NK-92 treated with Interleukin-12 subunit alpha and Interleukin-12 subunit beta, amount 100 ng/mL, for 24 hours (cell line): ENCODE measurements at regions not wholly inside any gene's neighbourhood (a gene's known extent, or its start where the extent isn't known, plus 50 kb on each side); places are given as distances from the start of the nearest gene placed in this dataset.

Experiments used
- DNase-seq: peaks from one replicate; lab custom pipeline; 2025; lab: John Stamatoyannopoulos, UW

DNA sequence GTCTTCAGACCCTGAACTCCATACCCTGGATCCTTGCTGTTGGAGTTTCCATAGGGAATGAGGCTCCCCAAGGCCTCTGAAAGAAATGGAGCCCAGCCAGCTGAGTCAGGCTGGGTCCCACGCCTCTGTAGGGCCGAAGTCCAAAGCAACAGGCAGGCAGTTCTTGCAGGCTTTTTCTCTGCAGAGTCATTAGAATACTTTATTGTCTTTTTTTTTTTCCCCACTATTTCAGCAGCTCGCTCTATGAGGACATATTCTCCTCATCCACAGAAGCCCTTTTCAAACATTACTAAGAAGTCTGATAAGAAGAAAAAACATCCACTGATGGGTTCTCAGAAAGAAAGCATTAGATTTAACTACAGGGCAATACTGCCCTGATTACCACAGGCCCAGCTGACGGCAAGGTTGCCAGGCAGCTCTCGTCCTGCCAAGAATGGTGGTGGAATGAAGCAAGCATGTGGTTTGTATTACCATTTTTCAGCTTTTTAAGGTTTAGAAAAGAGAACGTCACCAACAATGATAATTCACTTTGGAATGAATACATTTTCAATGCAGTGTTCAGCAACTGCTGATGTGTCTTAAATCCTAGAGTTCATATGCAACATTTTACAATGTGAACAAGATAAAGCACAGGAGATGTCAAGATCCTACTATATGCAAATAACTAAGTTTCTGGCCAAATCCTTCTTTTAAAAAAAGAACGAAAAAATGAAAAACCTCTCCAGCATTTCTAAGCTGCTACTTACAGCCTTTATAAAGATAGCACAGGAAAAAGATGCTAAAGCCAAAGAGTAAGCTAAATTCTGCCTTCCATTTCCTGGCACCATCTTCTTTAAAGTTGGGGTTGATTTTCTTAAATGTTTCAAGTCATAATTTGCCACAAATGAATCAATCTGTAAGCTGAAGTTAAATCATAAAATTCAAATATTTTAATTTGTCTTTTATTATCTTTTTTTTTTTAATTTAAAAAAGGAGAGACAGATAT lies 223.6 kb upstream of the CITED2 start:
- DNase-seq = no peak

DNA sequence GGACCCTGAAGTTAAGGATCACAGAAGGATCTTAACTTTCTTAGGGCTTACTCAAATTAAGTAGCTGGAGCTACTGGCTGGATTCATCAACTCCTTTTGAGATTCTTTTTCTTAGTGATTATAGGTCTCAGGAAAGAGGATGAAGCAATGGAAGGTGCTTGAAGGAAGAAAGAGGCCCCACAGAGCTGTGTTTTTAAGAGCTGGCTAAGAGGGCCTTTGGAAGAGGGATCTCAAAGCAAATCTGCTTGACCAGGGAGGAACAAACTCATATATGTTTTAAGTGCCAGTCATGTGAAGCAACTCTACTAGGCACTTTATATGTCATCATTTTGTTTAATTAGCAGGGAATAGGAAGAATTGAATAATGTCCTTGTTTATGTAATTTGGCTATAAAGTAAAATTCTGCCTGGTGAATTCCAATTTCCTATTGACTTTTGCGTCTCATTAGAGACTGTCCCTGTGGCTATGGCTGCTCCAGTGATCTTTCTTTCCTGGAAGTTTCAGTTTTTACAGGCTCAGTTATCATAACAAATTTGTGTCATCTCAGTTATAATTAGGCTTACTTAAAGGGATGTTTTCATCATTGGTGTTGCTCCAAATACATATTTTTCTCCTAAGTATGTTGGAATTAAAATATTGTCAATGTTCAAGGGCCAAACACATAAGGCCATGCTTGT lies 222.8 kb upstream of the CITED2 start:
- no peak for DNase-seq

DNA sequence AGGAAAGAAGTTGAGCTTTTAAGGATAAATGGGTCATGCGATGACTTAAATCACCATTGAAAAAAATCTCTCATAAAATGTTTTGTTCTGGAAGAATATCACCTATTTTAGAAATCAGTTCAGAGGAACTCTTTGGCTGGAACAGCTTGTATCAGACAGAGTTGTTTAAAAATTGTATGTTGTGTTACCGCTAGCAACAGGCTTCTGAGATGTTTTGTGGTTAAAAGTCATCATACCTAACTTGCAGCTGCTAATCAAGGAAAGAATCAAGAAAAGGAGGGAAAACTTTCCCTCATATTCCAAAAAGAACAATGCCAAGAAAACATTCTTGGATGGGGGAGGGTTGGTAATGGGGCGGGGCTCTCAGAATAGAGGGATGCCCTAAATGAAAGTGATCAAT lies 220.7 kb upstream of the CITED2 start:
- no peak for DNase-seq

DNA sequence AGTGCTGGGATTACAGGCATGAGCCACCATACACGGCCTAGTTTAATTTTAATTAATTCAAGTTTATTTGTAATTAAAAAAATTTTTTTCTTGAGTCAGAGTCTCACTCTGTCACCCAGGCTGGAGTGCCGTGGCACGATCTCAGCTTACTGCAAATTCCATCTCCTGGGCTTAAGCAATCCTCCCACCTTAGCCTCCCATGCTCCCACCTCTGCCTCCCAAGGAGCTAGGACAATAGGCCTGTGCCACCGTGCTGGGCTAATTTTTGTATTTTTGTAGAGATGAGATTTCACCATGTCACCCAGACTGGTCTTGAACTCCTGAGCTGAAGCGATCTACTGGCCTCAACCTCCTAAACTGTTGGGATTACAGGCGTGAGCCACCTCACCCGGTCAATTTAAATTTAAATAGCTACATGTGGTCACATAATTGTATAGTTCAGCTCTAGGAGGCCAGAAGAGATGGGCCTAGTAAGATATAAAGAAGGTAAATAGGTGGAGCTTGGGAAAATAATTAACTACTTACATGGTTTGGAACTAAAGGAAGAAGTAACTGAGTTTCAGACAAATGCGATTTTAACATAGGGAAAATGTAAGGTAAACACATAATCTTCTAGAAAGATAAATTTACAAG lies 220.0 kb upstream of the CITED2 start:
- no peak for DNase-seq

DNA sequence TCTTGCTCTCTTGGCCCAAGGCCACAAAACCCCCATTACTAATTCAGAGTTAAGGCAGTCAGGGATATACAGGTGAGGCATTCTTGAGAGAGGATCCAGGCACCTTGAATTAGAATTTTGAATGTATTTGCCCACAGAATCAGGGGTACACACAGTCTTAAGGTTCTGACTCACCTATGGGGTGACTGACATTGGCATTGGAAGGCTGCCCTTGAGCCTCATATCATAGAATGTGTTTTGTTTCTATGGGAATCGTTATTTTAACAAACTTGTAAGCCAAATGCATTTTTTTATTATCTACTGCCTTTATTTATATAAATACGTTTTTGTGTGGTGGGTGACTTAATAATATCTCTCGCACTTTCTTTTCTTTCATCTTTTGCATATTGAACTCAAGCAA lies 218.6 kb upstream of the CITED2 start:
- DNase-seq = no peak

DNA sequence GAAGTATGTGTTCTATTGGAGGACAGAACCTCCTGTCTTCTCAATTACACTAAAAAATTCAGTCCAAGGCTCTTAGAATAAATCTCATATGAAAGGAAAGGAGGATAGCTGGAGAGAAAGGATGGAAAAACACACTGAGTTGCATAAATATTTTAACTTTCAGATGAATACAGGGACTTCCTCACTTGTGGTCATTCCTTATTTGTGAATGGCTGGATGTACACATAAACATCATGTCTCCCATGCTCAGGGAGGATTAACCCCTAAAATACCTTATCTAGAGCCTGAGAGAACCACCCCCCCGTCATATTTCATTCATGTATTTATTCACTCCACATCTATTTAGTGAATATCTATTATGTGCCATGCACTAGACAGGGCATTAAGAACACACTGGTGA lies 217.6 kb upstream of the CITED2 start:
- DNase-seq = no peak

DNA sequence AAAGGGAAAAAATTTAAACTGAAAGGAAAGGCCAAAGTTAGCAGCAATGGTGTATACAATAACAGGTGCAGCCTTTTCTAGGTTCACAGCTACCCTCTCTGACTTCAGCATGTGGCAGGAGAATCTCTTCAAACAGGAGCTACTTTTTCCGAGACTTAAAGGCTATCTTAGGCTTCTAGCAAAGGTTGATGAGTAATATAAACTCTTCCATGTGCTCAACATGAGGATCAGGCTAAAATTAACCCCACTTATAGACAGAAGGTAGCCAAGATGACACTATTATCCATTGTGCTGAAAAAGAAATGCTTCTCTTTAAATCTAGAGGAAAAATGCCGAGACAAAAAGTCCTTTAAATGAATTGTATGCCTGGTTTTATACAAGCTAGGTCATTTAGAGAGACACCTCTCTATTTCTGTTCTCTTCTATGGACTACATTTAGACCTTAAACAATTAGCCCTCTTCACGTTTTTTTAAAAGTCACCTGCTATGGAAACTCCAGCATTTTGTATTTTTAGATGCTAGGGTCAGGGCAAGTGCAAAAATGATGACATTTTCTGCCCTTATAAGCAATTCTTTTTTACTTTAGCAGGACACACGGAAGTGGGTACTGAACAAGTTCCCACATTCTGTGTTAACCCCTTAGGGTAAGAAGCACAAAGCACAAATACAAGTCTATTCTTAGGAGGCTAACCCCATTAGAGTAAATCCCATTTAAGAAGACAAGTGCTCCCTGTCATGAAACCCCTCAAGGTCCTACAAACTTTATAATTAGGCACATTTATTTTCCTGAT lies 216.8 kb upstream of the CITED2 start:
- no peak for DNase-seq

DNA sequence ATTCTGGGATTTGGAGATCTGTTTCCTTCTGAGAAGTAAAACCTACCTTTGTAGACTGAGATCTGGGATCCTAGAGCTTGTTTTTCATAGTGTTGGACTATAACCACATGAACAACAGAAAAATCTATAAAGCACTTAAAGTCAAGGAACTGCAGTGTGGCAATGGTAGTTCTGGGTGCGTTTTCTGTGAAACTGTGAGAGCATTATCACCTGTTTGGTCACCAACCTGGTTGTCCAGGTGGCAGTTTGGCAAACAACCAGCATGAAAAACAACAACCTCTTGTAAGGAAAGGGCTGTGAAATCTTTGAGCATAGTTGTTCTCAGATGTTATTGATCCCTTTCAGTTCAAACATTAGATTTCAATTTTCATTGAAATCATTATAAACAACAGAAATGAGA lies 215.8 kb upstream of the CITED2 start:
- DNase-seq = no peak

DNA sequence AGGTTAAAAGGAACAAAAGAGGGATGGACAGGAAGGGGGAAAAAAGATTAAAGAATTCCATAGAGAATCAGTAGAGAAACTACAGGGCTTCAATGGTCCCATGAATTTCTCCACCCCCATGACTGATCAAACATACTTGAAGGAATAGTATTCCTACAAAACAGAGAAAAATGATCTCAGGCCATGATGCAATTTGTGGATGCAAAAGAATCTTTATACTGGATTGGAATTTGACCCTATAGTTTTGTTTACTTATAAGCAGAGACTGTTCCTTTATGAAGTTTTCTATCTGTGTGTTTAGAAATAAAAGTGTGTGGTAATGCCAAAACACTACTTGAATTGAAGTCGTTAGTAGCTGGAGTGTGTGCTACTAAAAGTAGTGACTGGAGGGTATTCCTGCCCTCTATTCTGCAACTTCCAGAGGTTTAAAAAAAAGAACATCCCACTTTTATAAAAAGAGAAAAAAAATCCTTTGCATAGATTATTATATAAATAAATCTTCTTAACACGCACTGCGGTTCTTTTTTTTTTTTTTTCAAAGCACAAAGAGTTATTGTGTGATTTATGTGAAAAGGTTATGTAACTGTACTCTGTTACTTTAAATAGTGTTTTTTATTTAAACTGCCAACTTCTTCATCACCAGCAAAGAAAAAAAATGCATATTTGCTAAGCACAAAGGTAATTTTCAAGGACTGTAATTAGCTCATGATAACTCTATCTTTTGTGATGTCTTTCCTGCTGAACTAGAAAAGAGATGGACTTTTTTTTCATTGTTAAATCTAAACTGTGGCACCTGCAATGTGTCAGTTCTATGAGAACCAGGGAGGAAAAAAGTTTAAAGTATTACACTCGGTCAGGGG lies 214.5 kb upstream of the CITED2 start:
- DNase-seq = no peak

DNA sequence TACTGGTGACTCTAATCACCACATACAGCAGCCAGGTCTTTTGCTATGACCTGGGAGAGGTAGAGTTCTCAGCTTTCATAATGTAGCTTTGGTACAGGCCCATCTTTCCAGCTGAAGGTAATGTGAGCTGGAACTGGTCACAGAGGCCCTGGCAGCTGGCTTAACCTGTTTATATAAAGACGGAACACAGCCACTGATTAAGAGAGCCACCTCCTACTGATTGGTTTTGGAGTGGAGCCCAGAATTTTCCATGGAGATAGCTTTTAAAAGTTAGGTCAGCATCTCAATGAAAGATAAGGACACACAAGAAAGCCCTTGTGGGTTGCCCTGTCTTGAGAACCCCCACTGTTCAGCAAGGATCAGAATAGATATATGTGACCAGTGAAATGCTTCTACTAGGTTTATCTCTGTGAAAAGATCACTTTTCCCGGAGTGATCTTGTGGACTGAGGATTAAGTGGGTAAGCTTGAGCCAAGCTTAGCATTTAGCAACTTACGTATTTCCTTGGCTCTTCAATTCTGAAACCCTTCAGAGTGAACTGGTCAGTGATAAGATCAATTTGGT lies 213.7 kb upstream of the CITED2 start:
- DNase-seq = no peak

DNA sequence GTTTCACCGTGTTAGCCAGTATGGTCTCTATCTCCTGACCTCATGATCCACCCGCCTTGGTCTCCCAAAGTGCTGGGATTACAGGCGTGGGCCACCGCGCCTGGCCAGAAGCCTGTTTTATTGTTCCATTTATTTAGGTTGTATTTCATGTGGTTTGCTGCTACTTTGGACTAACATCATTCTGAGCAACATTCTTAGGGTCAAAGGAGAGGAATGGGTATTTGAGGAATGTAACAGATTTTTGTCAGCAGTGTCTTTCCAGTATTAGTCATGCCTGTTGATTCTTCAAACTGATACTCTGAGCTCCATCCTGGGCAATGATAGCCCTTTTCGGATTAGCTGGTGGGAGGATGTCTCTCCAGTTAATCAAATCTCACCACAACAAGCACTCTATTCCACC lies 213.0 kb upstream of the CITED2 start:
- no peak for DNase-seq

DNA sequence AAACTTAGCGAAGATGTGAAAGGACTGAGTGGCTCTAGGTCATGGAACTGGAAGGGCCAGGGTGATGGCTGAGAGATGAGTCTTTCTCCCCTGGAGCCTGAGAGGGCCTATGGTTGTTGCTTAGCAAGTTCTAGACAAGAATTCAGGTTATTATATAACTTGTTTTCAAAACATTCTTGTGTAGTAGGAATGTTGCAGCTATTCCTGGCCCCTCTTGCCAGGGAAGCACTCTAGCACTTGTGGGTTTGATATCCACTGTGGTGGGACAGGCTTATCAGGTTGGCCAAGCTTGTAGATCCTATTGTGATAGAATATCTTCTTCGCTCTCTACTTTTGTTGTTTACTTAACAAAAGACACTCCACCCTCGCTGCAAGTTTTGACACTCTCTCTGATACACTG lies 211.8 kb upstream of the CITED2 start:
- no peak for DNase-seq

DNA sequence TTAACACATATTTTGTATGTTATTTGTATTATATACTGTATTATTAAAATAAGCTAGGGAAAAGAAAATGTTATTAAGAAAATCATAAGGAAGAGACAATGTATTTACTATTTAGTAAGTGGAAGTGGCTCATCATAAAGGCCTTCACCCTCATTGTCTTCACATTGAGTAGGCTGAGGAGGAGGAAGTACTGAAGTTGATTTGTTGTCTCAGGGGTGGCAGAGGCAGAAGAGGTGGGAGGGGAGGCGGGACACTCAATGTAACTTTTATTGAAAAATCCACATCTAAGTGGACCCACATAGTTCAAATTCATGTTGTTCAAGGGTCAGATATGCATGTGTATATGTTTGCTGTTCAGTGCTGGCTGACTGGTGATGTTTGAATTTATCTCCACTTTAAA lies 210.2 kb upstream of the CITED2 start:
- DNase-seq = no peak

DNA sequence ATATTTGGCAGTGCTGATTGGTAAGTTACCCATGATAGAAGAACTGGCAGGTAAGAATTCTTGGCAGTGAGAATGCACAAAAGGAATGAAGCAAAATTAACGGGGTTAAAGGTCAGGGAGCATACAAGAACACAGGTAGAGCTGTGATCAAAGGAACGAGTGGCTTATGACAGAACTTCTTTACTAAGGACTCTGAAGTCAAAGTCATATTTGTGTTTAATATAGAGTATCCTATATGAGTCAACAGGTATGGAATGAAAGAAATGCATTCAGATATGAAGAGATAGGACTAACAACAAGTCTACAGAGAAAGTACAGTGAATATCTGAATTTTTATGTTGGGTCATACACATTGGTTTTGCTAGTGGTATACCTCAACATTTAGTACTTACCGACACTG lies 209.0 kb upstream of the CITED2 start:
- no peak for DNase-seq

DNA sequence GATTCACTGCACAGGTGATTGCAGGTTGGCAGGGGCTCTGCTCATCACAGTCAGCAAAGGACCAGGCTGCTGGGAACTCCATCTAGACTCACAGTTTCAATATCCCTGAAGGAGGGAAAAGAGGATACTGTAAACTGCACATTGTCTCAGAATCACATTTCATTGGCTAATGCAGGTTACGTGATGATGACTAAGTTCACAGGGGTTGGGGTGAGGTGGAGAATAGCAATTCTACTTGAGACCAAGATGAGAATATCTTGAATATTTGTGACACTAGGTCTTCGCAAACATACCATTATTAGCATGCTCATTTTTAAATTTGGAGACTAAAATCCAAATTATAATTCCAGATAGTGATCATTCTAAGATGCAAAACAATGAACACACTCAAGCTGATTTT lies 208.5 kb upstream of the CITED2 start:
- DNase-seq = no peak

DNA sequence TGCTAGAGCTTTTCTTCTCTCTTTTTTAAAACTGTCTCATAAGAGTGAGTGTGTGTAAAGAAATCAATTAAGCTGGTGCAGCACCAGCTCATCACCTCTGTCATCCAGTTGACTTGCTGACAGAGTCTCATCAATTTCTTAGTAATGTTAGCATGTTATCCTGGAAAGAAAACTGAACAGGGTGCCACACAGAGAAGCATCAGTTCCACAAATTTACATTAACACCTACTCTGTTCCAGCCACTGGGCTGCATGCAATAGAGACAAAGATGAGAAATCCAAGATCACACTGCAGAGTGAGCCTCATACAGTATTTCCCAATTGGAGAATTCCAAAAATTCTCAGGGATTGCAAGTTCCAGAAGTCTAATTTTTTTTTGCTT lies 207.0 kb upstream of the CITED2 start:
- no peak for DNase-seq

DNA sequence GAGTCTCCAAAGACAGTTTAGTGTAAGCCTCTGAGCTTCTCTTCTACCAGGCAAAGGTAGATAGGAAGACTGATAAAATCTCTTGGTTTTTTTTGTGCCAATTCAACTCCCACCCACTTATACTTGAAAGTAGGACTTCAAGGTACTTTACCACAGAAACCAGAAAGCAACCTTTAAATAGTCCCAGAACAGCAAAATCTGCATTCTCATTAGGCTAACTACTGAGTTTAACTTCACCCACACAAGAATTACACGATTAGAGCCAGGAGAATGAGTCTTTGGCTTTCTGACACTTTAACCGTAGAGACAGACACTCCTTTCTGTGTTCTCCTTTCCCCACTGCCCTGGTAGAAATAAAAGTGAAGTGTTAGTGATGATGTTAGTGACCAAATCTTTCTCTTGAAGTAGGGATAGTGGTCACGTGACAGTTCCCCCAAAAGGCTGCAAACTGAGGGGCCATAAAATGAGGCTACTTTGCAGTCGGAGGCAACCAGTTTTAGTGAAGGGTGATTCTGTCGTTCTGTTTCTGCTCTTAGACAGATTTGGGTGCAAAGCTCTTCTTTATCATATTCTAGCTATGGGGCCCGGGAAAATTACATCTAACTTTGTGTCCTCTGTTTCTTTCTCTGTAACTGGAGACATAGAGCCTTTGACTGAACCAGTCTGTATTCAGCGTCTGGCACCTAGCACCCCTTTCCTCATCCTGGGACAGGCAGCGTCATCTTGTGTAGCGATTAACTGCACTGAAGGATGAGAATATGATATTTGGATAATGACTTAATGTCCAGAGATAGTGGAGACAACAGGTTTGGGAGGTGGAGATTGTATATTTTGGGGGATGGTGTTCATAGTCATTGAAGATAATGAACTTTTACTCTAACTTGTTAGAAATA lies 206.4 kb upstream of the CITED2 start:
- DNase-seq = no peak

DNA sequence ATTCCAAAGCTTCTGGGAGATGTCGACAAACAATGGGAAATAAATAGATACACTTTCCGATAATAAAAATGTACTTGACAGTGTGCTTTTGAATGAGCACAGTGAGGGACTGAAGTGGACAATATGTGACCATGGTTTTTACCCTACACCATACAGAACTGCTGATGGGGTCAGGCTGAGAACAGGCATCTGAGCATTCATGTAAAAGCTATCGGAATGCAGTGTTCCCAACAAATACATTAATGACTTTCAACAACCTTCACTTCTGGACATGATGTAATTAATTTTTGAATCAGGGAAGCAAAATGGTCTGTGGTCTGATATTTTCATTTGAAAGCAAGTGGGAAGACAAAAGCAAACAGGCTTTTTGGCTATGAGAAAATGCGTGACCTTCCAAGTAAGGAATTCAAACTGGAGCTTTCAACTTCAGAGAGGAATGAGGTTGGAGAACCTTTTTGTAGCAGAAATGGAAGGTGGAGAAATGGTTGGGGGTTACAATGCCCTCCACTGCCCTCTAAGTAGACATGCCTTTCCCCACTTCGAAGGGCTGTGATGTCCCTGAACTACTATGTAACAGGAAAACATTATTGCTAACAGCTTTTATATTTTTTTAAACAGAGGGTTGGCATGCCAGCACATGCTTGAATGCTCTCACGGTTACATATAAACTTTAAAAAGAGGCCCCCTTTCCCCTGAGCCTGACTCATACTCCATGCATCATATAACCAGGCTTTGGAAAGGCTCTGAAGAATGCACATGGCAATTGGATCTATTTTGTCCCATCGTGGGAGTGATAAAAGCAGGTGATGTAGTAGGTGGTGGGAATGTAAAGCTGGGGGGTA lies 203.5 kb upstream of the CITED2 start:
- no peak for DNase-seq
